ENCODE measurements at regions not wholly inside any gene's neighbourhood (a gene's known extent, or its start where the extent isn't known, plus 50 kb on each side); places are given as distances from the start of the nearest gene placed in this dataset.

GRCh38 chr12:61863811-61864210, 396.4 kb upstream of the USP15 start:
- Histone ChIP-seq H3K27ac (ENCODE audit: insufficient read depth, low read depth, low read length, poor library complexity, severe bottlenecking) (no peak overlapping the region), H3K36me3 (ENCODE audit: control insufficient read depth, insufficient read depth, low read length) (no peaks in the 10 kb centered on the region), H3K4me1 (ENCODE audit: control insufficient read depth, insufficient read depth, low read length) (no peaks in the 10 kb centered on the region), H3K9me3 (ENCODE audit: control insufficient read depth, low read length) (no peaks in the 10 kb centered on the region), H3K4me3 (ENCODE audit: insufficient read depth, low read depth, low read length) (no peak overlapping the region), H3K27me3 (ENCODE audit: control insufficient read depth, insufficient read depth, low read length, poor library complexity, severe bottlenecking) (no peaks in the 10 kb centered on the region)
- 91 to 93% methylated on average over 6 of the region's 6 CpGs for WGBS, 2 experiments

GRCh38 chr12:61869796-61870195, 390.4 kb upstream of the USP15 start:
- Histone ChIP-seq H3K4me1 (ENCODE audit: control insufficient read depth, insufficient read depth, low read length) (no peaks in the 10 kb centered on the region), H3K27ac (ENCODE audit: insufficient read depth, low read depth, low read length, poor library complexity, severe bottlenecking) (no peak overlapping the region), H3K27me3 (ENCODE audit: control insufficient read depth, insufficient read depth, low read length, poor library complexity, severe bottlenecking) (no peaks in the 10 kb centered on the region), H3K4me3 (ENCODE audit: insufficient read depth, low read depth, low read length) (no peak overlapping the region), H3K9me3 (ENCODE audit: control insufficient read depth, low read length) (no peaks in the 10 kb centered on the region), H3K36me3 (ENCODE audit: control insufficient read depth, insufficient read depth, low read length) (no peaks in the 10 kb centered on the region)
- 90 to 91% methylated on average over 2 of the region's 2 CpGs for WGBS, 2 experiments

GRCh38 chr12:61870658-61871484, 389.3 kb upstream of the USP15 start:
- H3K4me1 ChIP-seq (ENCODE audit: control insufficient read depth, insufficient read depth, low read length): no peaks in the 10 kb centered on the region
- no peaks in the 10 kb centered on the region for H3K9me3 ChIP-seq (ENCODE audit: control insufficient read depth, low read length)
- H3K27me3 ChIP-seq (ENCODE audit: control insufficient read depth, insufficient read depth, low read length, poor library complexity, severe bottlenecking): no peaks in the 10 kb centered on the region
- 84 to 90% methylated on average over 3 of the region's 3 CpGs for WGBS, 2 experiments
- H3K27ac ChIP-seq (ENCODE audit: insufficient read depth, low read depth, low read length, poor library complexity, severe bottlenecking): no peak overlapping the region
- H3K36me3 ChIP-seq (ENCODE audit: control insufficient read depth, insufficient read depth, low read length): no peaks in the 10 kb centered on the region
- no peak overlapping the region for H3K4me3 ChIP-seq (ENCODE audit: insufficient read depth, low read depth, low read length)

- WGBS, 2 experiments: 85 to 91% methylated on average over 5 of the region's 5 CpGs
- no peaks in the 10 kb centered on the region for H3K36me3 ChIP-seq (ENCODE audit: control insufficient read depth, insufficient read depth, low read length)
Measured at GRCh38 chr12:61871485-61871810, 388.8 kb upstream of the USP15 start.

GRCh38 chr12:61879229-61879628, 381.0 kb upstream of the USP15 start:
- no peak overlapping the region for H3K27ac ChIP-seq (ENCODE audit: insufficient read depth, low read depth, low read length, poor library complexity, severe bottlenecking)
- H3K9me3 ChIP-seq (ENCODE audit: control insufficient read depth, low read length): no peaks in the 10 kb centered on the region
- H3K27me3 ChIP-seq (ENCODE audit: control insufficient read depth, insufficient read depth, low read length, poor library complexity, severe bottlenecking): no peaks in the 10 kb centered on the region
- 94 to 96% methylated on average over 9 of the region's 9 CpGs for WGBS, 2 experiments
- no peaks in the 10 kb centered on the region for H3K4me1 ChIP-seq (ENCODE audit: control insufficient read depth, insufficient read depth, low read length)
- H3K4me3 ChIP-seq (ENCODE audit: insufficient read depth, low read depth, low read length): no peak overlapping the region
- H3K36me3 ChIP-seq (ENCODE audit: control insufficient read depth, insufficient read depth, low read length): no peaks in the 10 kb centered on the region

More at GRCh38 chr12:61871485-61871810, 388.8 kb upstream of the USP15 start:
- H3K4me1 ChIP-seq (ENCODE audit: control insufficient read depth, insufficient read depth, low read length): no peaks in the 10 kb centered on the region
- no peak overlapping the region for H3K4me3 ChIP-seq (ENCODE audit: insufficient read depth, low read depth, low read length)
- H3K27me3 ChIP-seq (ENCODE audit: control insufficient read depth, insufficient read depth, low read length, poor library complexity, severe bottlenecking): no peaks in the 10 kb centered on the region
- H3K27ac ChIP-seq (ENCODE audit: insufficient read depth, low read depth, low read length, poor library complexity, severe bottlenecking): no peak overlapping the region
- no peaks in the 10 kb centered on the region for H3K9me3 ChIP-seq (ENCODE audit: control insufficient read depth, low read length)

GRCh38 chr12:61880186-61880585, 380.0 kb upstream of the USP15 start:
- no peaks in the 10 kb centered on the region for H3K27me3 ChIP-seq (ENCODE audit: control insufficient read depth, insufficient read depth, low read length, poor library complexity, severe bottlenecking)
- WGBS, 2 experiments: 86 to 87% methylated on average over 7 of the region's 7 CpGs
- no peak overlapping the region for H3K27ac ChIP-seq (ENCODE audit: insufficient read depth, low read depth, low read length, poor library complexity, severe bottlenecking)
- no peaks in the 10 kb centered on the region for H3K9me3 ChIP-seq (ENCODE audit: control insufficient read depth, low read length)
- H3K36me3 ChIP-seq (ENCODE audit: control insufficient read depth, insufficient read depth, low read length): no peaks in the 10 kb centered on the region
- no peak overlapping the region for H3K4me3 ChIP-seq (ENCODE audit: insufficient read depth, low read depth, low read length)
- no peaks in the 10 kb centered on the region for H3K4me1 ChIP-seq (ENCODE audit: control insufficient read depth, insufficient read depth, low read length)

- no peaks in the 10 kb centered on the region for H3K9me3 ChIP-seq (ENCODE audit: control insufficient read depth, low read length)
- no peaks in the 10 kb centered on the region for H3K36me3 ChIP-seq (ENCODE audit: control insufficient read depth, insufficient read depth, low read length)
- H3K27me3 ChIP-seq (ENCODE audit: control insufficient read depth, insufficient read depth, low read length, poor library complexity, severe bottlenecking): no peaks in the 10 kb centered on the region
- no peak overlapping the region for H3K27ac ChIP-seq (ENCODE audit: insufficient read depth, low read depth, low read length, poor library complexity, severe bottlenecking)
- WGBS, 2 experiments: 86 to 89% methylated on average over 1 of the region's 1 CpG
- H3K4me1 ChIP-seq (ENCODE audit: control insufficient read depth, insufficient read depth, low read length): no peaks in the 10 kb centered on the region
- H3K4me3 ChIP-seq (ENCODE audit: insufficient read depth, low read depth, low read length): no peak overlapping the region
Measured at GRCh38 chr12:61891632-61892031, 368.6 kb upstream of the USP15 start.

- Histone ChIP-seq H3K4me1 (ENCODE audit: control insufficient read depth, insufficient read depth, low read length) (no peaks in the 10 kb centered on the region), H3K9me3 (ENCODE audit: control insufficient read depth, low read length) (no peaks in the 10 kb centered on the region)
- no CpG with 5 or more reads among the region's 1 CpG for WGBS, 2 experiments
Measured at GRCh38 chr12:61894168-61894567, 366.0 kb upstream of the USP15 start.

GRCh38 chr12:61896436-61896835, 363.8 kb upstream of the USP15 start:
- Histone ChIP-seq H3K9me3 (ENCODE audit: control insufficient read depth, low read length) (no peaks in the 10 kb centered on the region), H3K4me3 (ENCODE audit: insufficient read depth, low read depth, low read length) (no peak overlapping the region), H3K27ac (ENCODE audit: insufficient read depth, low read depth, low read length, poor library complexity, severe bottlenecking) (no peak overlapping the region), H3K27me3 (ENCODE audit: control insufficient read depth, insufficient read depth, low read length, poor library complexity, severe bottlenecking) (no peaks in the 10 kb centered on the region), H3K4me1 (ENCODE audit: control insufficient read depth, insufficient read depth, low read length) (no peaks in the 10 kb centered on the region), H3K36me3 (ENCODE audit: control insufficient read depth, insufficient read depth, low read length) (no peaks in the 10 kb centered on the region)

More at GRCh38 chr12:61894168-61894567, 366.0 kb upstream of the USP15 start:
- Histone ChIP-seq H3K27me3 (ENCODE audit: control insufficient read depth, insufficient read depth, low read length, poor library complexity, severe bottlenecking) (no peaks in the 10 kb centered on the region), H3K27ac (ENCODE audit: insufficient read depth, low read depth, low read length, poor library complexity, severe bottlenecking) (no peak overlapping the region), H3K36me3 (ENCODE audit: control insufficient read depth, insufficient read depth, low read length) (no peaks in the 10 kb centered on the region), H3K4me3 (ENCODE audit: insufficient read depth, low read depth, low read length) (no peak overlapping the region)

- no peak overlapping the region for H3K27ac ChIP-seq (ENCODE audit: insufficient read depth, low read depth, low read length, poor library complexity, severe bottlenecking)
- no peaks in the 10 kb centered on the region for H3K27me3 ChIP-seq (ENCODE audit: control insufficient read depth, insufficient read depth, low read length, poor library complexity, severe bottlenecking)
- H3K4me1 ChIP-seq (ENCODE audit: control insufficient read depth, insufficient read depth, low read length): no peaks in the 10 kb centered on the region
- WGBS, 2 experiments: 97% methylated on average over 1 of the region's 1 CpG
- H3K36me3 ChIP-seq (ENCODE audit: control insufficient read depth, insufficient read depth, low read length): no peaks in the 10 kb centered on the region
- no peak overlapping the region for H3K4me3 ChIP-seq (ENCODE audit: insufficient read depth, low read depth, low read length)
- H3K9me3 ChIP-seq (ENCODE audit: control insufficient read depth, low read length): no peaks in the 10 kb centered on the region
Measured at GRCh38 chr12:61902403-61902802, 357.8 kb upstream of the USP15 start.

Measured in ectodermal cell (in vitro differentiated cells).